ENCODE measurements at regions not wholly inside any gene's neighbourhood (a gene's known extent, or its start where the extent isn't known, plus 50 kb on each side); places are given as distances from the start of the nearest gene placed in this dataset.

DNA sequence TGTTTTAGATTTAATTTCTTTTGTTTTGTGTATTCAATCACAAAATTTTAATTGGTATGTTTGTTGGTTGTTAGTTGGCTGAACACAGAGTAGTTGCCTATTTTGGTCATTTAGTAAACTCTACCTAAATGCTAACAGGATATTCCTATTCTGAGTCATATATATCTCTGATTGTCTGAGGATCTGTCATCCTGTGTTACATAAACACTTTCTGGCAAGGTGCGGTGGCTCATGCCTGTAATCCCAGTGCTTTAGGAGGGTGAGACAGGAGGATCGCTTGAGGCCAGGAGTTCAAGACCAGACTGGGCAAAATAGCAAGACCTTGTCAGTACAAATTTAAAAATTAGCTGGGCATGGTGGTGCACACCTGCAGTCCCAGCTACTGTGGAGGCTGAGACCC lies 178.6 kb downstream of the PLCE1 start:
- DNase-seq (ENCODE audit: insufficient read length) (no peak), FAIRE-seq (no peak)
- TF ChIP-seq TAF1 (IDR thresholded peaks at IDR 0.05; ENCODE audit: borderline replicate concordance, low read depth, low read length) = no peak
- TF ChIP-seq POLR2AphosphoS5 (IDR thresholded peaks at IDR 0.05; ENCODE audit: low read depth, low read length) = no peak

DNA sequence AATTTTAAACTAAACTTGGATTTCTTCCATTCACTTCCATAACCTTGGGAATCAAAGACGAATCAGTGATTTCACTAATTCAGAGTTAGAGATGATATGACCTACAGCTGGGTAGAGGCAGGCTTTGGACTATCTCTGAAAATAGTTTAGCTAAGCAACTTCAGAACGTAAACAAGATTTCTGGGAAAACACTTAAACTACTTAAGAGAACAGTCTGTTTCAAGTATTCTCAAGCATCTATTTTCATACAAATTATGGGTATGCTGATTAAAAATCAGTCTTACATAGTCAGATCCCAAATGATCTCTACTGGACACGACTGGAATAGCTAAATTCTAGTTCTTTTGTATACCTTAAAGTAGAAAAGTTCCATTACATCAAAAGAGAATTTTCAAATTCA lies 179.9 kb downstream of the PLCE1 start:
- DNase-seq (ENCODE audit: insufficient read length) = no peak
- TF ChIP-seq POLR2AphosphoS5 (IDR thresholded peaks at IDR 0.05; ENCODE audit: low read depth, low read length) (no peak), TAF1 (IDR thresholded peaks at IDR 0.05; ENCODE audit: borderline replicate concordance, low read depth, low read length) (no peak), POLR2A (IDR thresholded peaks at IDR 0.05; ENCODE audit: low read depth, low read length) (no peak)
- FAIRE-seq = no peak

DNA sequence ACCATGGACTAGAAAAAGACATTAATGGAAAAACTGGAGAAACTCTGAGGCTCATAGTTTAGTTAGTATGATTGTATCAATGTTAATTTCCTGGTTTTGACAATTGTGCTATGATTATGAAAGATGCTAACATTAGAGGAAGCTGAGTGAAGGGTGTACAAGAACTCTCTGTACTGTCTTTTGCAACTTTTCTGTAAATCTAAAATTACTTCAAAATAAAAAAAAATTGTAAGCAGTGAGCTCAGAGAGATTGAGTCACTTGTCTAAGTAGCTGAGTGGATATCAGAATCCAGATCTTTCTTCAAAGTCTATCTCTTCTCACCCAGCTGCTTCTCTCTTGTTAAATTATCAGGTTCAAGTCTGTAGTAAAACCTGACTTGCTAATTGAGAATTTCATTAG lies 181.1 kb downstream of the PLCE1 start:
- DNase-seq (ENCODE audit: insufficient read length) = no peak
- FAIRE-seq = no peak
- TF ChIP-seq POLR2AphosphoS5 (IDR thresholded peaks at IDR 0.05; ENCODE audit: low read depth, low read length) (no peak), POLR2A (IDR thresholded peaks at IDR 0.05; ENCODE audit: low read depth, low read length) (no peak), TAF1 (IDR thresholded peaks at IDR 0.05; ENCODE audit: borderline replicate concordance, low read depth, low read length) (no peak)

DNA sequence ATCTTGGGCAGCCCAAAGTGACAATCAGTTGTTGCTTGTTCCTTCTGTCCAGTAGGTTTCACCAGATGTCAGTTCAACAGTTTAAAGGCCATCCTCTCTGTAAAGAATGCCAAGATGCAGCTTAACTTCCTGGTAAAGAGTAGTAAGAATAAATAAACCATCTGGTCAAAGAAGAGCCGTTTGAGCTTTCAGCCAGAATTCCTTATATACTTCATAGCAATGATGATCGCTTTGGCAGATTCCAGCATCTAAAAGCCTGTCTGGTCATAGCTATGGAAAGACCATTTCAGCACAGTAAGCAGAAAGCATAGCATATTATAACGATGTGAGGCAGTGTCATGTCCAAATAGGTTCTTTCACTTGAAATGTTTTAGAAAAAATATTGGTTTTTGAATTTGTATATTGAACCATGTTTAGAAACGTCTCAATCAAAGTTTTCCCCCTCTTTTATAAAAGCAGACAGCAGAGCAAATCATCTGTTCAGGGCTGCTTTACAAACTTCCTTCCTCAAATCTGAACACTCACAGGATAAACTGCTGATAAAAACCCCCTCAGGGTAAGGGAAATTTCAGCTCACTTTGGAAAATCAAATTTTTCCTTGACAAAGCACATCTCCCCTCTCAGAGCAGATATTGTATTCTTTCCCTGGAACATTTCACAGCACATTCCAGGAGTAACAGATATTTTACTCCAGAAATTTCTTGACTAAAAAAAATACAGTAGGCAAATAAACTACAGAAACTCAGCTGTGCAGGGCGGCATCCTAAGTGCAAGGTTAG lies 184.1 kb downstream of the NOC3L start:
- DNase-seq (ENCODE audit: insufficient read length) = no peak
- no peak for FAIRE-seq
- TF ChIP-seq TAF1 (IDR thresholded peaks at IDR 0.05; ENCODE audit: borderline replicate concordance, low read depth, low read length) = no peak
- TF ChIP-seq POLR2A (IDR thresholded peaks at IDR 0.05; ENCODE audit: low read depth, low read length) = no peak
- TF ChIP-seq POLR2AphosphoS5 (IDR thresholded peaks at IDR 0.05; ENCODE audit: low read depth, low read length) = no peak

DNA sequence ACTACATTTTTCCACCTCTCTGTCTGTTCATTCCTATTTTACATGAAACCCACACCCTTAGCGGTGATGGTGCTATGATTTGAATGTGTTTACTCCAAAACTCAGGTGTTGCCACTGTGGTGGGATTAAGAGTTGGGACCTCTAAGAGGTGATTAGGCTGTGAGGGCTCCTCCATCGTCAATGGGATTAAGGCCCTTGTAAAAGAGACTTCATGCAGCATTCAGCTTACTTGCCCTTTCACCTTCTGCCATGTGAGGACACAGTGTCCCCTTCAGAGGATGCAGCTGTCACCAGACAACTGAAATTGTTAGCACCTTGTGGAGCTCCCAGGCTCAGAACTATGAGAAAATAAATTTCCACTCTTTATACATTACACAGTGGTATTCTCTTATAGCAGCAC lies 182.2 kb downstream of the NOC3L start:
- FAIRE-seq (no peak), DNase-seq (ENCODE audit: insufficient read length) (no peak)
- TF ChIP-seq POLR2AphosphoS5 (IDR thresholded peaks at IDR 0.05; ENCODE audit: low read depth, low read length) (no peak), POLR2A (IDR thresholded peaks at IDR 0.05; ENCODE audit: low read depth, low read length) (no peak), TAF1 (IDR thresholded peaks at IDR 0.05; ENCODE audit: borderline replicate concordance, low read depth, low read length) (no peak)

DNA sequence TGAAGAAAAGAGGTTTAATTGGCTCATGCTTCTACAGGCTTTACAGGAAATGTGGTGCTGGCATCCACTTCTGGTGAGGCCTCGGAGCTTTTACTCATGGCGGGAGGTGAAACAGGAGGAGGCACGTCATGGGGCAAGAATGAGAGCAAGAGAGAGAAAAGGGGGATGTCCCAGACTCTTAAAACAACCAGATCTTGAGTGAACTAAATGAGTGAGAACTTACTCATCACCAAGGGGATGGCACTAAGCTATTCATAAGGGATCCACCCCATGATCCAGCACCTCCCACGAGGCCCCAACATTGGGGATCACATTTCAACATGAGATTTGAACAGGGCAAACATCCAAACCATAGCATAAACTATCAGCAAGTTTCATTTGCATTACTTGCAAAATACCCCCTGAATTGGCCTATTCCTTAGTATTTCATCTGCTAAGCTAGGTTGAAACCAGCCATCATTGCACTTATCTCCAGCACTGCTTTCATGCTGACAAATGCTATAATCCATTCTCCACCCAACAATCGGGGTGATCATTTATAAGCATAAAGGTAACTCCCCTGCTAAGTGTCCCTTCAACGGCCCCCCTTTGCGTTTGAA lies 179.0 kb downstream of the NOC3L start:
- FAIRE-seq (no peak), DNase-seq (ENCODE audit: insufficient read length) (no peak)
- TF ChIP-seq POLR2A (IDR thresholded peaks at IDR 0.05; ENCODE audit: low read depth, low read length) (no peak), POLR2AphosphoS5 (IDR thresholded peaks at IDR 0.05; ENCODE audit: low read depth, low read length) (no peak), TAF1 (IDR thresholded peaks at IDR 0.05; ENCODE audit: borderline replicate concordance, low read depth, low read length) (no peak)

DNA sequence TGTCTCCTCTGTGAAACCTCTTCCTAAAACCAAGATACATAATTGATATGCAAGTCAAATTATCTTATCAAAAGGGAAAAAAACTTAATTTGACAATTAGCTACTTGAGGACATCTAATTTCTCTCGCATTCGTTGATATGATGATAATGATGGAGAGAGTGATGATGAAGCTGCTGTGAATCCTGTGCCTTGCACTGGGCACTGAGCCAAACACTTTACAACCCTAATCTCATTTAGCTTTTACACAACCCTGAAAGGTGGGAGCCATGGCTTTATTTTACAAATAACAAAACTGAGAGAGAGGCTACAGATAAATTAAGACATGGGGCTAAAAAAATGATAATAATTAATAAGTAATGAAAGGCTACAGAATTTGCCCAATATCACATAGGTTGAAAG lies 176.0 kb downstream of the NOC3L start:
- no peak for TF ChIP-seq TAF1 (IDR thresholded peaks at IDR 0.05; ENCODE audit: borderline replicate concordance, low read depth, low read length)
- no peak for TF ChIP-seq POLR2A (IDR thresholded peaks at IDR 0.05; ENCODE audit: low read depth, low read length)
- TF ChIP-seq POLR2AphosphoS5 (IDR thresholded peaks at IDR 0.05; ENCODE audit: low read depth, low read length) = no peak

DNA sequence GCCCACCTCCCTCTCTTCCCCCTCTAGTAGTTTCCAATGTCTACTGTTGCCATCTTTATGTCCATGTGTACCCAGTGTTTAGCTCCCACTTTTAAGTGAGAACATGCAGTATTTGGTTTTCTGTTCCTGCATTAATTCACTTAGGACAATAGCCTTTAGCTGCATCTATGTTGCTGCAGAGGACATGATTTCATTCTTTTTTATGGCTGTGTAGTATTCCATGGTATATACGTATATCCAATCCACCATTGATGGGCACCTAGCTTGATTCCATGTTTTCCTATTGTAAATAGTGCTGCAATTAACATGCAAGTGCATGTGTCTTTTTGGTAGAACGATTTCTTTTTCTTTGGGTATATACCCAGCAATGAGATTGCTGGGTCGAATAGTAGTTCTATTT lies 170.4 kb downstream of the NOC3L start:
- no peak for DNase-seq (ENCODE audit: insufficient read length)
- TF ChIP-seq TAF1 (IDR thresholded peaks at IDR 0.05; ENCODE audit: borderline replicate concordance, low read depth, low read length) (no peak), POLR2A (IDR thresholded peaks at IDR 0.05; ENCODE audit: low read depth, low read length) (no peak), POLR2AphosphoS5 (IDR thresholded peaks at IDR 0.05; ENCODE audit: low read depth, low read length) (no peak)
- FAIRE-seq = no peak

More for the DNA sequence above, 176.0 kb downstream of the NOC3L start:
- FAIRE-seq (no peak), DNase-seq (ENCODE audit: insufficient read length) (no peak)

DNA sequence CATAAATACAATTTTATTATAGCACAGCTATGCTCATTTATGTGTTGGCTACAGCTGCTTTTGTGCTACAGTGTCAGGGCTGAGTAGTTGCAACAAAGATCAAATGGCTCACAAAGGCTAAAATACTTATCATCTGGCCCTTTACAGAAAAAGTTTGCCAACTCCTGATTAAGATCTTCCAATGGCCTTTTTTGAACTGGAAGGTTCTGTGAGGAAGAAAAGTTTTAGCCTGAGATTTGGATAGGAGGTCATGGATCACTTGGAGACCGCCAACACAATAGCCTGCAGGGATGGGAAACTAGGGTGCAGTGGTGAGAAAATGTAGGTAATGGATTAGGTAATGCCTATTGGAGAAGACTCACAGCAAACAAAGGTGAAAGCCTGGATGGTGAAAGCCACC lies 169.8 kb downstream of the NOC3L start:
- TF ChIP-seq TAF1 (IDR thresholded peaks at IDR 0.05; ENCODE audit: borderline replicate concordance, low read depth, low read length) (no peak), POLR2A (IDR thresholded peaks at IDR 0.05; ENCODE audit: low read depth, low read length) (no peak), POLR2AphosphoS5 (IDR thresholded peaks at IDR 0.05; ENCODE audit: low read depth, low read length) (no peak)
- FAIRE-seq (no peak), DNase-seq (ENCODE audit: insufficient read length) (no peak)

DNA sequence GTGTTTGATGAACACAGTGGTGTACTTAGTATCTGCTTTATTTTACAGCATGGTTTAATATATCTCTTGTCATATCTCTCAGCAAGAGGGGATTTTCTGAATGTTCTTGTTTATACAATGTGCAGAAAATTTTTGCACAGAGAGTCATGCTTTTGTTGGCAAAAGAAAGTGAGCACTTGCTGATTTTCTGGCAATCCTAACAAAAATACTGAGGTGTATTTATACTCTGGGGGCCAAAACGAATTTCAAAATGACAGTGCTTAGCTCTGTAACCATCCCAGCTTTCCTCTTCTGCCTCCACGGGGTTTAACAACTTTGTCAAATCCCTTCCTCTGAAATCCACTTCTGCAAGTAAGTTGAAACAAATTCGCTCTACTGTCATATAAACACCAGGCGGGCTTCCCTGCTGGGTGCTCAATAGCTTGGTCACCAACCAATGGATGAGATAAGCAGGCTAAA lies 169.2 kb downstream of the NOC3L start:
- TF ChIP-seq TAF1 (IDR thresholded peaks at IDR 0.05; ENCODE audit: borderline replicate concordance, low read depth, low read length) (no peak), POLR2AphosphoS5 (IDR thresholded peaks at IDR 0.05; ENCODE audit: low read depth, low read length) (no peak), POLR2A (IDR thresholded peaks at IDR 0.05; ENCODE audit: low read depth, low read length) (no peak)
- FAIRE-seq = no peak

DNA sequence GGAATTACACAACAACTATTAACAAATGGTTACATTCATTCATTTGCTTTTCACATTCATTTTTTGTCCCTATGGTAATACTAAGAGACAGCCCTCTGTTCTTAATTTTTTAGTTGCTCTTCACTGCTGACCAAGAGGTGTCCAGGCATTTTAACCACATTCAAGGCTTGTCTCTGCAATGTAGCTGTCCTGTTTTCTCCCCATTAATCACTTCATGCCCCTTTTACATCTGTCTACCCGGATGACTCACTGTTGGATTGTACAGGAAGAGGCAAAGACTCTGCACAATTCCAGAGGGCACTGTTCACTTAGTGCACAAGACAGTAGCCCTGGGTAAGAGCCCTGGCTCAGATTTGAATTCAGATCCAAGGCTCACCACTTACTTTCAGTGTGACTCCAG lies 168.5 kb downstream of the NOC3L start:
- DNase-seq (ENCODE audit: insufficient read length) = no peak
- TF ChIP-seq POLR2A (IDR thresholded peaks at IDR 0.05; ENCODE audit: low read depth, low read length) (no peak), POLR2AphosphoS5 (IDR thresholded peaks at IDR 0.05; ENCODE audit: low read depth, low read length) (no peak), TAF1 (IDR thresholded peaks at IDR 0.05; ENCODE audit: borderline replicate concordance, low read depth, low read length) (no peak)
- no peak for FAIRE-seq

More for the DNA sequence above, 169.2 kb downstream of the NOC3L start:
- DNase-seq (ENCODE audit: insufficient read length) = no peak

DNA sequence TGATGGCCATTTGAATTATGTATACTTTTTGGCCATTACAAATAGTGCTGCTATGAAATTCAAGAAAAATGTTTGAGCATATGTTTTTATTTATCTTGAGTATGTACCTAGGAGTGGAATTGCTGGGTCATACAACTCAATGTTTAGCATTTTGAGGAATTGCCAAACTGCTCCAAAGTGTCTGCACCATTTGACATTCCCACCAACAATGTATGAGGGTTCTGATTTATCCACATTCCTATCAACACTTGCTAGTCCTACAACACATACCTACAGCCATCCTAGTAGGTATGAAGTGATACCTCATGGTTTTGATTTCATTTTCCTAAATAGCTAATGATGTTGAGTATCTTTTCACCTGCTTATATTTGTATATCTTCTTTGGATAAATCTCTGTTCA lies 165.5 kb downstream of the NOC3L start:
- DNase-seq (ENCODE audit: insufficient read length) (no peak), FAIRE-seq (no peak)
- TF ChIP-seq TAF1 (IDR thresholded peaks at IDR 0.05; ENCODE audit: borderline replicate concordance, low read depth, low read length) (no peak), POLR2AphosphoS5 (IDR thresholded peaks at IDR 0.05; ENCODE audit: low read depth, low read length) (no peak), POLR2A (IDR thresholded peaks at IDR 0.05; ENCODE audit: low read depth, low read length) (no peak)
